ENCODE measurements at regions not wholly inside any gene's neighbourhood (a gene's known extent, or its start where the extent isn't known, plus 50 kb on each side); places are given as distances from the start of the nearest gene placed in this dataset.
"Not testable (repeated sequence)": the region's sequence is repeated elsewhere in the genome, so short reads cannot be mapped to it uniquely, and the experiment has no call there.

- DNase-seq (ENCODE audit: low spot score), result no peak
Observed at GRCh38 chr10:29210266-29210868, 78.5 kb upstream of the LYZL1 start.

- no peak for DNase-seq (ENCODE audit: low spot score)
Observed at GRCh38 chr10:29212597-29212996, 76.3 kb upstream of the LYZL1 start.

DNA sequence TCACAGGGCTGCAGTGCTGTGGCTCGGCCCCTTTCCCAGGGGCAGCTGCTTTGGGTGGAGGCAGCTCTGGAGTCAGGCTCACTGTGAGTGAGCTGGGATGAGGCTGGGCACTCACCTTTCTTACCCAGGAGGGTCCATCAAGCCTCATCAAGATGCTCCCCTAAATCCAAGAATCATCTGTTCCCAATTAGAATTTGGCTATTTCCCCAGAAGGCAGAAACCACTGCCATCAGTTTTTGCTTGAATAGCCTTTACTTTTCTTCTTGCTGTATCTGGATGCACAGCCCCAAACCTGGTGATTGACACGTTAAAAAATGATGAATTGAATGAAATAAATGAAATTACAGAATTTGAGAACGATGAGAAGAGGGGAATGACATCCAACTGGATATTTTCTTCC is 74.3 kb upstream of the LYZL1 start:
- no peak for DNase-seq (ENCODE audit: low spot score)

GRCh38 chr10:29217292-29217738 is 71.6 kb upstream of the LYZL1 start:
- DNase-seq (ENCODE audit: low spot score), result no peak

DNA sequence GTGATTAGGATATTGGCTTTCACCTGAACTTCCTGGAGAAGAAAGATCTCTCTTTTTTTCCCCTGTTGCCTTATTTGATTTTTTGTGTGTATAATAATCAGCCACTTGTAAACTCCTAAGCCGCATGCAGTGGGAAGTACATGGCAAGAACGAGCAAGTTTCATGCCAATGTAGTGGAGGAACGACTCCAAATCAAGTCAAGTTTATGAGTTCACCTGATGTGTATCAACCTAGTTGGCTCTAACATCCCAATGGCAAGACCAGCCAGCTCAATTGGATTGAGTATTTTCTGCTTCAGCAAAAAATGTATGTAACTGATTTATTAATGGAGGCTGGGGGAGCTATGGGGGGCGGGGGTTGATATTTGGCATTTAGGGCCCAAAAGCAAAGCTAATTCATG is 65.5 kb upstream of the LYZL1 start:
- DNase-seq (ENCODE audit: low spot score), result no peak

- no peak for DNase-seq (ENCODE audit: low spot score)
Observed at GRCh38 chr10:29224631-29225030, 64.2 kb upstream of the LYZL1 start.

- no peak for DNase-seq (ENCODE audit: low spot score)
Observed at GRCh38 chr10:29227201-29227600, 61.7 kb upstream of the LYZL1 start.

- no peak for DNase-seq (ENCODE audit: low spot score)
Observed at GRCh38 chr10:29228562-29228961, 60.3 kb upstream of the LYZL1 start.

- no peak for DNase-seq (ENCODE audit: low spot score)
Observed at GRCh38 chr10:29229258-29229705, 59.6 kb upstream of the LYZL1 start.

- not testable (repeated sequence) for DNase-seq (ENCODE audit: low spot score)
Observed at GRCh38 chr10:29236910-29237309, 52.0 kb upstream of the LYZL1 start.

DNA sequence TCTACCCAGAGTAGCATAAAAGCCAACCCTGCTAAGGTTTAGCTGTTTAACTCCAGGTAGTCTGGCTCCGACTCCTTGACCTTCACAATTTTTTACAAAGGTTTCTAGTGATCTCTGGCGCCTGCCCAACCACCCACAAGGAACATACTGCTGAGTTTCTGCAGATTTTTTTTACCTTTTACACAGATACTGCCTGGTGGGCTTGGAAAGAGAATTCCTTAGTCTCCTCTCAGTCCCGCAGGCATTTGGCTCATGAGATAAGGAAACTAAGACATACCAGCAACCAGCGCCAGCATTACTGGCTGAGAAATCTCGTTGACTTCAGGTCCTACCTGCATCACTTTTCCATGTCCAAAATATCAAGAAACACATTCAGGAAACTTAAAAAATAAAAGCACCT is 51.1 kb upstream of the LYZL1 start:
- no peak for DNase-seq (ENCODE audit: low spot score)

DNA sequence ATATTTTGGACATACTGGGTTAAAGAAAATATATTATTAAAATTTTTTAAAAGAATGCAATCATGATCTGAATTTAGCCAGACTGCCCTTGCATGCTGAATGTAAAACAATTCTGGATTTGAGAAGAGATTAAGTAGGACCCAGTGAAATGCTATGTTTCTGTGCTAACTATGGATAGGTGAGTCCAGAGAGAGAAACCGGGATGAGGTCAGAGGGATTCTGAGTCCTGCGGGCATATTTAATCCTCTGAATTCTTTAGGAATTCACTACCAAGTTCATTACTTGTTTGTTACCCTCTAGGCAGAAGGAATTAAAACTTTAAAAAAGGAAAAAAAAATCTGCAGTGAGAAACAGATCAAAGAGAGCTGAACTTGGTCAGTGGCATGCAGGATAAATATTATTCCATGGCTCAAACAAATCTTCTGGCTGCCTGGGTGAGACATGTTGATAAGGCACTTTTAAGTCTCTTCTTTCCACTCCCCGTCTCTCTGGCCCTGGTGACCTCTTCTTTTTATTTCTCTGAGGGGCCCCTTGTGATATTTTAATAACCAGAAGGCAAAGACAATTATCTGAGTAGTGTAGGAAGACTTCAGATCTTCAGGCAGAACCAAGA is 50.2 kb upstream of the LYZL1 start:
- no peak for DNase-seq (ENCODE audit: low spot score)

All from kidney capillary endothelial cell (primary cell).